DOHH2 (cell line): ENCODE measurements at regions not wholly inside any gene's neighbourhood (a gene's known extent, or its start where the extent isn't known, plus 50 kb on each side); places are given as distances from the start of the nearest gene placed in this dataset.

ENCODE experiments used
- H3F3A ChIP-seq: fragments of 200-600 bp; sonication (generic), shearing (Covaris generic); 2 replicates; pipeline ENCODE4 v1.6.0; 2016; ENCODE audit warnings: antibody characterized with exemption, mild to moderate bottlenecking; ENCODE audit not compliant: control insufficient read depth, insufficient read depth
- H3K27ac ChIP-seq: fragments of 200-600 bp; sonication (generic); 2 replicates; pipeline ENCODE4 v1.5.1; 2014; ENCODE audit warnings: low read depth, mild to moderate bottlenecking, low read length, moderate library complexity
- H3K27me3 ChIP-seq: fragments of 200-600 bp; sonication (generic); 2 replicates; pipeline ENCODE4 v1.6.1; 2014; ENCODE audit warnings: mild to moderate bottlenecking, low read length, mixed read lengths; ENCODE audit not compliant: control insufficient read depth
- H3K36me3 ChIP-seq: fragments of 200-600 bp; sonication (generic); 2 replicates; pipeline ENCODE4 v1.6.1; 2014; ENCODE audit warnings: mild to moderate bottlenecking, low read length, moderate library complexity, mixed read lengths; ENCODE audit not compliant: control insufficient read depth
- H3K4me1 ChIP-seq: fragments of 200-600 bp; sonication (generic); 2 replicates; pipeline ENCODE4 v1.6.1; 2014; ENCODE audit warnings: mild to moderate bottlenecking, low read length, mixed read lengths; ENCODE audit not compliant: control insufficient read depth
- H3K4me2 ChIP-seq: fragments of 200-600 bp; sonication (generic); 2 replicates; pipeline ENCODE4 v1.6.0; 2014; ENCODE audit warnings: mild to moderate bottlenecking, low read length, moderate library complexity
- H3K4me3 ChIP-seq: fragments of 200-600 bp; sonication (generic); 2 replicates; pipeline ENCODE4 v1.5.1; 2014; ENCODE audit warnings: mild to moderate bottlenecking, low read length, mixed read lengths
- H3K79me2 ChIP-seq: fragments of 200-600 bp; sonication (generic); 2 replicates; pipeline ENCODE4 v1.6.1; 2014; ENCODE audit warnings: mild to moderate bottlenecking, low read length, mixed read lengths; ENCODE audit not compliant: control insufficient read depth
- H3K9me2 ChIP-seq: fragments of 200-600 bp; sonication (generic); replicated peaks from 2 replicates; pipeline ENCODE4 v1.6.1; 2014; ENCODE audit warnings: mild to moderate bottlenecking, low read length, mixed read lengths; ENCODE audit not compliant: control insufficient read depth
- H3K9me3 ChIP-seq: fragments of 200-600 bp; sonication (generic); 2 replicates; pipeline ENCODE4 v1.6.1; 2014; ENCODE audit warnings: antibody characterized with exemption, low read length, mixed read lengths; ENCODE audit not compliant: control insufficient read depth, insufficient read depth
- H4K20me1 ChIP-seq: fragments of 200-600 bp; sonication (generic); 2 replicates; pipeline ENCODE4 v1.6.0; 2014; ENCODE audit warnings: low read depth, mild to moderate bottlenecking, antibody characterized with exemption, low read length, moderate library complexity; ENCODE audit not compliant: control insufficient read depth, insufficient read depth
- EZH2phosphoT487 ChIP-seq: fragments of 200-600 bp; sonication (generic); IDR thresholded peaks from 2 replicates; pipeline ENCODE4 v1.6.1; 2017; ENCODE audit warnings: borderline replicate concordance, mild to moderate bottlenecking, antibody characterized with exemption, low read length, moderate library complexity, mixed read lengths
- TF ChIP-seq, protein P1 (sequence below): fragments of 200-600 bp; sonication (generic); IDR thresholded peaks from one replicate; pipeline ENCODE4 v1.5.1; 2014; ENCODE audit warnings: antibody characterized with exemption, mild to moderate bottlenecking, low read depth, low read length; ENCODE audit not compliant: poor library complexity, severe bottlenecking

DNA sequence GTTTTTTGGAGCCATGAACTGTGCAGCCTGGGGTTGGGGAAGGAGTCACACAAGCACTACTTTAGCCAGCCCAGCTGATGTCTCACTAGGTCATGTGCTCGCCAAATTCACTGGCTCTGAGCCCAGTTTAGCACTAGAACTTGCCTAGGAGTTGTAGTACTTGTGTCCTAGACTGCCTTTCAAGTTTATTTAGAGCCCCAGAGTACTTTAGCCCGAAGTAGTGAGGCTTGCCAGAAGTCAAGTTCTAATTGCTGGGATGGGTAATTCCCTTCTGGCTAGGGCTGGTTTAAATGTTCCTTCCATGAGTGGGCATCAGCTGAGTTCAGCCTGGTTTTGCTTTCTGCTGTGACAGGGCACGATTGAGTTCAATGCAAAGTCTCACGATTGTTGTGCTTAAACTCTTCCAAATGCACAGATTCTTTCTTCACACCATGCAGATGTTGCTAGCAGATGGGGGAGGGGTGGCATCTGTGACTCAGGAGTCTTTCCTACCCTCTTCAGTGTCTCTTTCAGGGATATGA is 228.2 kb upstream of the ZPLD1 start:
- no peaks in the 10 kb centered on the region for H3K79me2 ChIP-seq
- H3K27me3 ChIP-seq = no peaks in the 10 kb centered on the region
- no peak overlapping the region for H3K27ac ChIP-seq
- no peaks in the 10 kb centered on the region; the same call in 1 of the 2 replicates for H3K9me2 ChIP-seq
- H3K4me3 ChIP-seq = no peak overlapping the region
- peaks cover 3% of the 10 kb centered on the region; the same call in 1 of the 2 replicates for H3K9me3 ChIP-seq
- no peaks in the 10 kb centered on the region for H3K4me1 ChIP-seq
- H3K36me3 ChIP-seq = no peaks in the 10 kb centered on the region
- H4K20me1 ChIP-seq = no peaks in the 10 kb centered on the region
- no peak for TF ChIP-seq EZH2phosphoT487
- TF ChIP-seq, protein P1, sequence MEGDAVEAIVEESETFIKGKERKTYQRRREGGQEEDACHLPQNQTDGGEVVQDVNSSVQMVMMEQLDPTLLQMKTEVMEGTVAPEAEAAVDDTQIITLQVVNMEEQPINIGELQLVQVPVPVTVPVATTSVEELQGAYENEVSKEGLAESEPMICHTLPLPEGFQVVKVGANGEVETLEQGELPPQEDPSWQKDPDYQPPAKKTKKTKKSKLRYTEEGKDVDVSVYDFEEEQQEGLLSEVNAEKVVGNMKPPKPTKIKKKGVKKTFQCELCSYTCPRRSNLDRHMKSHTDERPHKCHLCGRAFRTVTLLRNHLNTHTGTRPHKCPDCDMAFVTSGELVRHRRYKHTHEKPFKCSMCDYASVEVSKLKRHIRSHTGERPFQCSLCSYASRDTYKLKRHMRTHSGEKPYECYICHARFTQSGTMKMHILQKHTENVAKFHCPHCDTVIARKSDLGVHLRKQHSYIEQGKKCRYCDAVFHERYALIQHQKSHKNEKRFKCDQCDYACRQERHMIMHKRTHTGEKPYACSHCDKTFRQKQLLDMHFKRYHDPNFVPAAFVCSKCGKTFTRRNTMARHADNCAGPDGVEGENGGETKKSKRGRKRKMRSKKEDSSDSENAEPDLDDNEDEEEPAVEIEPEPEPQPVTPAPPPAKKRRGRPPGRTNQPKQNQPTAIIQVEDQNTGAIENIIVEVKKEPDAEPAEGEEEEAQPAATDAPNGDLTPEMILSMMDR = no peak
- no peak overlapping the region for H3K4me2 ChIP-seq
- no peaks in the 10 kb centered on the region for H3F3A ChIP-seq

DNA sequence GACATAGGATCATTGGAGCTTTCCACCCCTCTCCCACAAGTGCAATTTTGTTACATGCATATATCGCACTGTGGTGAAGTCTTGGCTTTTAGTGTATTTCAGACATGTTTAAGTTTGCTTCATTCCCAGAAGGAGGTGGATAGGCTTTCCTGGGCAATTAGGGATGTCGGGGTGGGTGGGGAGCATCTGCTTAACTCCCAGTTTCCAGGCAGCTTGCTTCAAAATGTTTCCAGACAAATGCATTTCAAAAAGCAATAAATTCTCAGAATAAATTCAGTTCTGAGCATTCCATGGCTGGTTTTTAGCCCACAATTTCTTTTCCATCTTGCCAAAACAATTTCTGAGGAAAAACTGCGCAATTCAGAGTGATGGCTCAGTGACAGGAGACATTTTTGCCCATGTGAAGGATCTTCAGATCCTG is 227.7 kb upstream of the ZPLD1 start:
- Histone ChIP-seq H3K9me3 (peaks cover 3% of the 10 kb centered on the region; the same call in 1 of the 2 replicates), H3F3A (no peaks in the 10 kb centered on the region), H4K20me1 (no peaks in the 10 kb centered on the region), H3K27ac (no peak overlapping the region), H3K4me1 (no peaks in the 10 kb centered on the region), H3K4me2 (no peak overlapping the region), H3K4me3 (no peak overlapping the region), H3K9me2 (no peaks in the 10 kb centered on the region; the same call in 1 of the 2 replicates), H3K36me3 (no peaks in the 10 kb centered on the region), H3K79me2 (no peaks in the 10 kb centered on the region), H3K27me3 (no peaks in the 10 kb centered on the region)
- TF ChIP-seq EZH2phosphoT487 = no peak
- TF ChIP-seq, protein P1 = no peak

GRCh38 chr3:102215166-102215565 is 219.6 kb upstream of the ZPLD1 start:
- Histone ChIP-seq H3K4me3 (no peak overlapping the region), H4K20me1 (no peaks in the 10 kb centered on the region), H3K36me3 (no peaks in the 10 kb centered on the region), H3K9me3 (no peaks in the 10 kb centered on the region), H3K27me3 (no peaks in the 10 kb centered on the region), H3K4me2 (no peak overlapping the region), H3F3A (no peaks in the 10 kb centered on the region), H3K4me1 (no peaks in the 10 kb centered on the region), H3K9me2 (no peaks in the 10 kb centered on the region), H3K79me2 (no peaks in the 10 kb centered on the region), H3K27ac (no peak overlapping the region)
- TF ChIP-seq EZH2phosphoT487 = no peak
- TF ChIP-seq, protein P1 = no peak
